ENCODE measurements at regions not wholly inside any gene's neighbourhood (a gene's known extent, or its start where the extent isn't known, plus 50 kb on each side); places are given as distances from the start of the nearest gene placed in this dataset.
"Not testable (repeated sequence)": the region's sequence is repeated elsewhere in the genome, so short reads cannot be mapped to it uniquely, and the experiment has no call there.

DNA sequence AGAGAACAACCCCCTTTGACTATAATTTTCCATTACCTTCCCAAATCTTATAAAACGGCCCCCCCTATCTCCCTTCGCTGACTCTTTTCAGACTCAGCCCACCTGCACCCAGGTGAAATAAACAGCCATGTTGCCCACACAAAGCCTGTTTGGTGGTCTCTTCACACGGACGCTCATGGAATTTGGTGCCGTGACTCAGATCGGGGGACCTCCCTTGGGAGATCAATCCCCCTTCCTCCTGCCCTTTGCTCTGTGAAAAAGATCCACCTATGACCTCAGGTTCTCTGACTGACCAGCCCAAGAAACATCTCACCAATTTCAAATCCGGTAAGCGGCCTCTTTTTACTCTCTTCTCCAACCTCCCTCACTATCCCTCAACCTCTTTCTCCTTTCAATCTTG is 146.8 kb upstream of the TRIB2 start:
- TF ChIP-seq POLR2A (IDR thresholded peaks at IDR 0.05): not testable (repeated sequence)
- TF ChIP-seq, protein P1, sequence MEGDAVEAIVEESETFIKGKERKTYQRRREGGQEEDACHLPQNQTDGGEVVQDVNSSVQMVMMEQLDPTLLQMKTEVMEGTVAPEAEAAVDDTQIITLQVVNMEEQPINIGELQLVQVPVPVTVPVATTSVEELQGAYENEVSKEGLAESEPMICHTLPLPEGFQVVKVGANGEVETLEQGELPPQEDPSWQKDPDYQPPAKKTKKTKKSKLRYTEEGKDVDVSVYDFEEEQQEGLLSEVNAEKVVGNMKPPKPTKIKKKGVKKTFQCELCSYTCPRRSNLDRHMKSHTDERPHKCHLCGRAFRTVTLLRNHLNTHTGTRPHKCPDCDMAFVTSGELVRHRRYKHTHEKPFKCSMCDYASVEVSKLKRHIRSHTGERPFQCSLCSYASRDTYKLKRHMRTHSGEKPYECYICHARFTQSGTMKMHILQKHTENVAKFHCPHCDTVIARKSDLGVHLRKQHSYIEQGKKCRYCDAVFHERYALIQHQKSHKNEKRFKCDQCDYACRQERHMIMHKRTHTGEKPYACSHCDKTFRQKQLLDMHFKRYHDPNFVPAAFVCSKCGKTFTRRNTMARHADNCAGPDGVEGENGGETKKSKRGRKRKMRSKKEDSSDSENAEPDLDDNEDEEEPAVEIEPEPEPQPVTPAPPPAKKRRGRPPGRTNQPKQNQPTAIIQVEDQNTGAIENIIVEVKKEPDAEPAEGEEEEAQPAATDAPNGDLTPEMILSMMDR (IDR thresholded peaks at IDR 0.05): not testable (repeated sequence)
